Natural killer cell (primary cell): ENCODE measurements at regions not wholly inside any gene's neighbourhood (a gene's known extent, or its start where the extent isn't known, plus 50 kb on each side); places are given as distances from the start of the nearest gene placed in this dataset.

ENCODE experiments used
- ATAC-seq, 3 donors: fragments of 150-1000 bp in 2 of 3; fragments of 200-7000 bp in 1 of 3; cut with Tn5 transposase; 1 replicate in 1 of 3; 2 replicates in 2 of 3; pipeline ENCODE4 v1.10.0; 2021; ENCODE audit warnings: mild to moderate bottlenecking in 2 of 3, moderate library complexity in 2 of 3
- DNase-seq, 2 donors: peaks; one replicate each; pipeline versions ENCODE4 v3.0.0 to v3.0.0-alpha.2; 2013 to 2021; ENCODE audit warnings: mixed read lengths in 1 of 2
- H3K27ac ChIP-seq: one replicate; pipeline ENCODE4 v1.5.1; 2013; ENCODE audit warnings: mild to moderate bottlenecking, low read length
- H3K27me3 ChIP-seq: one replicate; pipeline ENCODE4 v1.6.1; 2013; ENCODE audit warnings: low read length; ENCODE audit not compliant: control insufficient read depth, insufficient read depth
- H3K36me3 ChIP-seq: one replicate; pipeline ENCODE4 v1.6.1; 2013; ENCODE audit warnings: low read length; ENCODE audit not compliant: control insufficient read depth, insufficient read depth
- H3K4me1 ChIP-seq: one replicate; pipeline ENCODE4 v1.6.1; 2013; ENCODE audit warnings: low read length; ENCODE audit not compliant: control insufficient read depth, insufficient read depth
- H3K4me3 ChIP-seq: one replicate; pipeline ENCODE4 v1.5.1; 2013; ENCODE audit warnings: low read length
- H3K9me3 ChIP-seq: one replicate; pipeline ENCODE4 v1.6.1; 2013; ENCODE audit warnings: low read length; ENCODE audit not compliant: control insufficient read depth, insufficient read depth
- H3K27ac Mint-ChIP-seq, 2 donors: one replicate each; pipeline ENCODE4 v1.8.0; 2022; ENCODE audit warnings: mild to moderate bottlenecking in 2 of 2, mixed read lengths in 2 of 2, moderate library complexity in 1 of 2
- H3K27me3 Mint-ChIP-seq, 2 donors: one replicate each; pipeline ENCODE4 v1.8.0; 2022; ENCODE audit warnings: low read depth in 2 of 2, mixed read lengths in 2 of 2
- H3K36me3 Mint-ChIP-seq: one replicate; pipeline ENCODE4 v1.8.0; 2022; ENCODE audit warnings: mixed read lengths
- H3K4me1 Mint-ChIP-seq, 2 donors: one replicate each; pipeline ENCODE4 v1.8.0; 2022; ENCODE audit warnings: mixed read lengths in 2 of 2
- H3K4me3 Mint-ChIP-seq: one replicate; pipeline ENCODE4 v1.8.0; 2022; ENCODE audit warnings: mild to moderate bottlenecking, moderate library complexity, mixed read lengths
- H3K9me3 Mint-ChIP-seq, 2 donors: one replicate each; pipeline ENCODE4 v1.8.0; 2022; ENCODE audit warnings: mixed read lengths in 2 of 2
- WGBS: methylation state at CpG from one replicate; pipeline ENCODE4 v1.1.7; 2013; ENCODE audit warnings: missing lambda C conversion rate; ENCODE audit not compliant: insufficient coverage; 5-methylcytosine and 5-hydroxymethylcytosine counted together
- intact Hi-C: fragments of 100-400 bp; cut with micrococcal nuclease; formaldehyde crosslinking; loops from one replicate; pipeline ENCODE4 v1.14.2; 2022
- TF ChIP-seq, protein P1 (sequence below): fragments of 200-600 bp; IDR thresholded peaks from one replicate; pipeline ENCODE4 v1.8.0; 2022; ENCODE audit warnings: antibody characterized with exemption

GRCh38 chr5:112626715-112627114 lies 111.0 kb upstream of the APC start:
- no peak for DNase-seq
- no peaks in the 10 kb centered on the region for H3K9me3 ChIP-seq
- H3K27me3 ChIP-seq: peaks cover 3% of the 10 kb centered on the region
- WGBS: 81% methylated on average over 3 of the region's 4 CpGs
- no peak overlapping the region for H3K4me3 ChIP-seq
- H3K36me3 ChIP-seq: no peaks in the 10 kb centered on the region
- H3K4me1 ChIP-seq: no peaks in the 10 kb centered on the region
- no peak overlapping the region for H3K27ac ChIP-seq
- no peaks in the 10 kb centered on the region for H3K9me3 Mint-ChIP-seq
- TF ChIP-seq, protein P1, sequence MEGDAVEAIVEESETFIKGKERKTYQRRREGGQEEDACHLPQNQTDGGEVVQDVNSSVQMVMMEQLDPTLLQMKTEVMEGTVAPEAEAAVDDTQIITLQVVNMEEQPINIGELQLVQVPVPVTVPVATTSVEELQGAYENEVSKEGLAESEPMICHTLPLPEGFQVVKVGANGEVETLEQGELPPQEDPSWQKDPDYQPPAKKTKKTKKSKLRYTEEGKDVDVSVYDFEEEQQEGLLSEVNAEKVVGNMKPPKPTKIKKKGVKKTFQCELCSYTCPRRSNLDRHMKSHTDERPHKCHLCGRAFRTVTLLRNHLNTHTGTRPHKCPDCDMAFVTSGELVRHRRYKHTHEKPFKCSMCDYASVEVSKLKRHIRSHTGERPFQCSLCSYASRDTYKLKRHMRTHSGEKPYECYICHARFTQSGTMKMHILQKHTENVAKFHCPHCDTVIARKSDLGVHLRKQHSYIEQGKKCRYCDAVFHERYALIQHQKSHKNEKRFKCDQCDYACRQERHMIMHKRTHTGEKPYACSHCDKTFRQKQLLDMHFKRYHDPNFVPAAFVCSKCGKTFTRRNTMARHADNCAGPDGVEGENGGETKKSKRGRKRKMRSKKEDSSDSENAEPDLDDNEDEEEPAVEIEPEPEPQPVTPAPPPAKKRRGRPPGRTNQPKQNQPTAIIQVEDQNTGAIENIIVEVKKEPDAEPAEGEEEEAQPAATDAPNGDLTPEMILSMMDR: no peak
- intact Hi-C loops: no loop called here
- no peak overlapping the region for H3K27ac Mint-ChIP-seq
- no peak for ATAC-seq
- no peak overlapping the region for H3K4me3 Mint-ChIP-seq
- no peaks in the 10 kb centered on the region for H3K36me3 Mint-ChIP-seq
- H3K27me3 Mint-ChIP-seq: peaks cover 30 to 65% of the 10 kb centered on the region in 2 donors
- H3K4me1 Mint-ChIP-seq: no peaks in the 10 kb centered on the region

DNA sequence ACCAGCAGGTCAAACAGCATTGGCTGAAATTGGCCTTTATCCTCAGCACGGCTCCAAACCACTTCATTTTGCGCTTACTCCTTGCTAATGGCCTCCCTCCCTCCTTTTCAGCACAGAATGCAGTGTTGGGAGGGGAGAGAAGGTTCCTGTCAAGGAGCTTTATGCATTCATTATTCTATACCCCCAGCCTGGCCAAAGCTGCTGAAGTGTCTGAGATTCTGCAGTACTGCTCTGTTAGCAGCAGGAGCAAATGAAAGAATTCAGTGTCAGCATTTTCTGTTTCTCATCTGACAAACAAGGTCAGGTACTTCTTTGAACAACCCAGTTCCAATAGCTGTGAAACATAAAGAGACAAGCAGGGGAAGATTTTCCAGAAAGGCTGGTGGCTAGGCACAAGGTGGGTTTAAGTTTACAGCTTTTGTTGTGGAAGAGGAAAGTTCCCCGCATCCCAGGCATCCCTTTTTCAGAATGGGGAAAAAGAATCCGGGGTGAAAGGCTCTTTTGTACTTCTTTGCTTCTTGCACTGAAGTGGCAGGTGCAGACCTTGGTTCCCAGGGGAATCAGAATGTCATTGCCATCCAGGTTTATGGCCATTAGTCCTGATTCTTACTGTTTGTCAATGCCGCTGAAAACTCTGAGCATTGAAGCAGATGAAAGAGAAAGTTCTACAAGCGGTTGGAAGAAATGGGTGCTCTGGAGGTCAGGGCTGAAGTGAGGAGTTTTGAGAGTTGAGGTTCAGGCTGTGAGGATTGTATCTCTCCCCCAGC lies 109.3 kb upstream of the APC start:
- Mint-ChIP-seq H3K4me3 (no peak overlapping the region), H3K4me1 (no peaks in the 10 kb centered on the region), H3K9me3 (no peaks in the 10 kb centered on the region), H3K27ac (no peak overlapping the region), H3K27me3 (peaks cover 32 to 71% of the 10 kb centered on the region in 2 donors), H3K36me3 (no peaks in the 10 kb centered on the region)
- no peaks in the 10 kb centered on the region for H3K9me3 ChIP-seq
- no peak overlapping the region for H3K4me3 ChIP-seq
- TF ChIP-seq, protein P1: no peak
- no peaks in the 10 kb centered on the region for H3K4me1 ChIP-seq
- 73% methylated on average over 4 of the region's 6 CpGs for WGBS
- peaks cover 3% of the 10 kb centered on the region for H3K27me3 ChIP-seq
- H3K27ac ChIP-seq: no peak overlapping the region
- ATAC-seq: no peak
- no peak for DNase-seq
- no peaks in the 10 kb centered on the region for H3K36me3 ChIP-seq
- intact Hi-C loops: no loop called here

DNA sequence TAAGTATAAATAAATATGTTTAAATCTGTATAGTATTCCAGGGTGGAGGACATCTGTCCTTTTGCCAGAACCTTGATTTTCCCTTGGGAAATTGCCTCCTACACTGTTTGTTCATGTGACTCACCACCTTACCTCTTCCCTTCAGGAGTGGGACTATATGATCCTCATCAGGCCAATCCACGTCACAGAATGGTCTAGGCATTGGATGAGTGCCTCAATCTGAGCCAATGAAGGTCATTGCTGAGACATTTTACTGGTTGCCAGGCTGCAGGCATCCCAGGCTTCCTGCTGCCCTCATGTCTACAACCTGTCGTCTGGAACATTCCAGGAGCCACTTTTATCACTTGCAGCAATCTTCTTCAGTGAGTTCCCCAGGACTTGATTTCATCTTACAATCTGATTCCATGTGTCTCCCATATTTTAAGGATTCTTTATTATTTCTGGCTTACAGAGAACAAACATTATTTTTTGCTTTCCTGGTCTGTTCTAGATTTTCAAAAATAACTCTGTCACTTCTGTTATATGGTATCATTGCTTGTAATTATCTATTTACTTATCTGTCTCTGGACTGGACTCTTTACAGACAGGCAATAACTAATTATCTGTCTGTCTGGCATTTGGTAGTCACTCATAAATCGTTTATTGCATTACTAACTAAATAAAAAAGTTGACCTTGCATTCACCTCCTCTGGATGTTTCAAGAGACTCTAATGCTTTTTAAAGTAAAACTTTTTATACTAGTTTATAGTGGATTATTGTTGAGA lies 107.3 kb upstream of the APC start:
- Histone ChIP-seq H3K4me1 (no peaks in the 10 kb centered on the region), H3K27ac (no peak overlapping the region), H3K4me3 (no peak overlapping the region), H3K9me3 (no peaks in the 10 kb centered on the region), H3K36me3 (no peaks in the 10 kb centered on the region), H3K27me3 (peaks cover 3% of the 10 kb centered on the region)
- 69% methylated on average over 2 of the region's 3 CpGs for WGBS
- intact Hi-C loops: no loop called here
- H3K27me3 Mint-ChIP-seq: peaks cover 25 to 57% of the 10 kb centered on the region in 2 donors
- no peaks in the 10 kb centered on the region for H3K9me3 Mint-ChIP-seq
- H3K36me3 Mint-ChIP-seq: no peaks in the 10 kb centered on the region
- no peaks in the 10 kb centered on the region for H3K4me1 Mint-ChIP-seq
- DNase-seq (no peak), ATAC-seq (no peak)
- H3K4me3 Mint-ChIP-seq: no peak overlapping the region
- no peak overlapping the region for H3K27ac Mint-ChIP-seq
- TF ChIP-seq, protein P1: no peak
